ENCODE measurements at regions not wholly inside any gene's neighbourhood (a gene's known extent, or its start where the extent isn't known, plus 50 kb on each side); places are given as distances from the start of the nearest gene placed in this dataset.

- TF ChIP-seq SP2 (tag by site-specific recombination; IDR thresholded peaks at IDR 0.05) (no peak), SCRT2 (tag by site-specific recombination; IDR thresholded peaks at IDR 0.05) (no peak), WT1 (tag by site-specific recombination; IDR thresholded peaks at IDR 0.05) (no peak), ZNF114 (tag by site-specific recombination; IDR thresholded peaks at IDR 0.05) (no peak)
Measured at GRCh38 chrX:9091258-9091657, 57.3 kb upstream of the FAM9B start (continued).

- Histone ChIP-seq H3K4me1 (ENCODE audit: control insufficient read depth, insufficient read depth, low read length) (no peaks in the 10 kb centered on the region), H3K36me3 (ENCODE audit: control insufficient read depth in 2 of 2, insufficient read depth in 1 of 2, low read length in 2 of 2) (no peaks in the 10 kb centered on the region), H3K27ac (ENCODE audit: extremely low read depth, low read depth, low read length) (no peak overlapping the region), H3K4me3 (ENCODE audit: low read depth, low read length) (no peak overlapping the region), H3K9me3 (ENCODE audit: control insufficient read depth, insufficient read depth, low read depth, low read length) (no peaks in the 10 kb centered on the region)
- POLR2A ChIA-PET, result no interaction called here
- TF ChIP-seq ZNF24 (tag by site-specific recombination; IDR thresholded peaks at IDR 0.05), result no peak
- no peak for TF ChIP-seq ZNF169 (tag by site-specific recombination; IDR thresholded peaks at IDR 0.05)
- no peak for TF ChIP-seq ZNF776 (tag by site-specific recombination; IDR thresholded peaks at IDR 0.05; ENCODE audit: borderline replicate concordance)
- no peak for TF ChIP-seq ZNF2 (tag by site-specific recombination; IDR thresholded peaks at IDR 0.05)
- TF ChIP-seq ZSCAN23 (tag by site-specific recombination; IDR thresholded peaks at IDR 0.05), result no peak
- no peak for TF ChIP-seq ZNF121 (tag by site-specific recombination; IDR thresholded peaks at IDR 0.05)
- no peak for TF ChIP-seq ZNF692 (tag by site-specific recombination; IDR thresholded peaks at IDR 0.05)
- TF ChIP-seq ZNF529 (tag by site-specific recombination; IDR thresholded peaks at IDR 0.05; ENCODE audit: insufficient replicate concordance), result no peak
- TF ChIP-seq ZSCAN4 (tag by site-specific recombination; IDR thresholded peaks at IDR 0.05), result no peak
- no peak for TF ChIP-seq SCRT1 (tag by site-specific recombination; IDR thresholded peaks at IDR 0.05; ENCODE audit: borderline replicate concordance)
- no peak for TF ChIP-seq ZNF423 (tag by site-specific recombination; IDR thresholded peaks at IDR 0.05)
- no peak for TF ChIP-seq SCRT2 (tag by site-specific recombination; IDR thresholded peaks at IDR 0.05)
- TF ChIP-seq CTCF (tag by site-specific recombination; IDR thresholded peaks at IDR 0.05), result no peak
- TF ChIP-seq KLF8 (tag by site-specific recombination; IDR thresholded peaks at IDR 0.05), result no peak
- no peak for TF ChIP-seq ZSCAN18 (tag by site-specific recombination; IDR thresholded peaks at IDR 0.05)
- CTCF ChIA-PET, result no interaction called here
Measured at GRCh38 chrX:9102956-9103355, 69.0 kb upstream of the FAM9B start.

GRCh38 chrX:9108054-9108453 lies 74.1 kb upstream of the FAM9B start:
- ChIA-PET POLR2A (no interaction called here), CTCF (no interaction called here)
- no peak overlapping the region for H3K27ac ChIP-seq (ENCODE audit: extremely low read depth, low read depth, low read length)
- no peak overlapping the region for H3K4me3 ChIP-seq (ENCODE audit: low read depth, low read length)
- TF ChIP-seq ZNF292 (tag by site-specific recombination; IDR thresholded peaks at IDR 0.05; ENCODE audit: borderline replicate concordance, low read depth), result no peak
- no peaks in the 10 kb centered on the region for H3K36me3 ChIP-seq (ENCODE audit: control insufficient read depth in 2 of 2, insufficient read depth in 1 of 2, low read length in 2 of 2)
- H3K4me1 ChIP-seq (ENCODE audit: control insufficient read depth, insufficient read depth, low read length), result no peaks in the 10 kb centered on the region
- no peaks in the 10 kb centered on the region for H3K9me3 ChIP-seq (ENCODE audit: control insufficient read depth, insufficient read depth, low read depth, low read length)
